CD14-positive monocyte (primary cell): ENCODE measurements at regions not wholly inside any gene's neighbourhood (a gene's known extent, or its start where the extent isn't known, plus 50 kb on each side); places are given as distances from the start of the nearest gene placed in this dataset.
"Not testable (repeated sequence)": the region's sequence is repeated elsewhere in the genome, so short reads cannot be mapped to it uniquely, and the experiment has no call there.

Experiments used
- DNase-seq, 3 donors: peaks; one replicate each; pipeline ENCODE4 v3.0.0-alpha.2; 2011 to 2022
- H2AFZ ChIP-seq: 2 replicates; pipeline ENCODE4 v1.6.0; 2012; ENCODE audit warnings: mild to moderate bottlenecking, low read depth, low read length, inconsistent platforms; ENCODE audit not compliant: insufficient read depth, poor library complexity, severe bottlenecking
- H3K27ac ChIP-seq, 2 donors: 1 replicate in 1 of 2; 2 replicates in 1 of 2; pipeline ENCODE4 v1.5.1; 2012 to 2013; ENCODE audit warnings: low read length in 2 of 2, control low read depth in 1 of 2, inconsistent platforms in 1 of 2, low read depth in 1 of 2, mild to moderate bottlenecking in 1 of 2
- H3K27me3 ChIP-seq, 2 donors: one replicate each; pipeline versions ENCODE4 v1.6.0 to v1.6.1; 2011 to 2013; ENCODE audit warnings: low read length in 2 of 2; ENCODE audit not compliant: control insufficient read depth in 2 of 2, insufficient read depth in 2 of 2
- H3K36me3 ChIP-seq, 2 donors: replicated peaks in 1 of 2; 1 replicate in 1 of 2; 2 replicates in 1 of 2; pipeline versions ENCODE4 v1.5.1 to v1.6.1; 2012 to 2013; ENCODE audit warnings: low read length in 2 of 2, control low read depth in 1 of 2, inconsistent platforms in 1 of 2, mild to moderate bottlenecking in 1 of 2; ENCODE audit not compliant: insufficient read depth in 2 of 2, control insufficient read depth in 1 of 2
- H3K4me1 ChIP-seq, 2 donors: 1 replicate in 1 of 2; 2 replicates in 1 of 2; pipeline versions ENCODE4 v1.5.1 to v1.6.1; 2012 to 2013; ENCODE audit warnings: low read length in 2 of 2, control low read depth in 1 of 2, inconsistent platforms in 1 of 2, mild to moderate bottlenecking in 1 of 2, moderate library complexity in 1 of 2; ENCODE audit not compliant: insufficient read depth in 2 of 2, control insufficient read depth in 1 of 2
- H3K4me2 ChIP-seq: replicated peaks from 2 replicates; pipeline ENCODE3; 2012; ENCODE audit warnings: low read length, moderate library complexity, mild to moderate bottlenecking; ENCODE audit not compliant: poor library complexity, severe bottlenecking; ENCODE audit errors: extremely low read depth
- H3K4me3 ChIP-seq, 3 experiments: fragments of 200-600 bp in 1 of 3; sonication (generic) in 1 of 3; replicated peaks in 1 of 3; 1 replicate in 2 of 3; 2 replicates in 1 of 3; pipeline ENCODE4 v1.5.1; 2011 to 2013; ENCODE audit warnings: low read length in 3 of 3, mild to moderate bottlenecking in 3 of 3, control low read depth in 2 of 3, low read depth in 2 of 3, inconsistent platforms in 1 of 3, moderate library complexity in 1 of 3
- H3K79me2 ChIP-seq: 2 replicates; pipeline ENCODE4 v1.6.0; 2012; ENCODE audit warnings: mild to moderate bottlenecking, control low read depth, inconsistent platforms, low read length, moderate library complexity; ENCODE audit not compliant: insufficient read depth
- H3K9ac ChIP-seq: 2 replicates; pipeline ENCODE4 v1.6.0; 2017; ENCODE audit warnings: low read length, mild to moderate bottlenecking; ENCODE audit not compliant: insufficient read depth, poor library complexity, severe bottlenecking
- H3K9me3 ChIP-seq, 2 donors: replicated peaks in 1 of 2; 1 replicate in 1 of 2; 2 replicates in 1 of 2; pipeline versions ENCODE4 v1.5.1 to v1.6.1; 2012 to 2013; ENCODE audit warnings: low read length in 2 of 2, control low read depth in 1 of 2; ENCODE audit not compliant: control insufficient read depth in 1 of 2, insufficient read depth in 1 of 2
- H4K20me1 ChIP-seq: 2 replicates; pipeline ENCODE4 v1.6.0; 2012; ENCODE audit warnings: mild to moderate bottlenecking, low read length, control low read depth, moderate library complexity; ENCODE audit not compliant: insufficient read depth
- H3K27ac Mint-ChIP-seq, 7 donors: one replicate each; pipeline ENCODE4 v1.8.0; 2020; ENCODE audit warnings: mild to moderate bottlenecking in 7 of 7, mixed read lengths in 7 of 7, moderate library complexity in 6 of 7, inconsistent platforms in 2 of 7
- H3K27me3 Mint-ChIP-seq, 3 donors: one replicate each; pipeline ENCODE4 v1.8.0; 2021 to 2022; ENCODE audit warnings: low read depth in 3 of 3, mild to moderate bottlenecking in 3 of 3, mixed read lengths in 3 of 3, moderate library complexity in 3 of 3, inconsistent platforms in 1 of 3
- H3K36me3 Mint-ChIP-seq, 2 donors: one replicate each; pipeline ENCODE4 v1.8.0; 2020; ENCODE audit warnings: mixed read lengths in 2 of 2, inconsistent platforms in 1 of 2, mild to moderate bottlenecking in 1 of 2
- H3K4me1 Mint-ChIP-seq: one replicate; pipeline ENCODE4 v1.8.0; 2020; ENCODE audit warnings: mild to moderate bottlenecking, mixed read lengths
- H3K4me3 Mint-ChIP-seq, 2 donors: one replicate each; pipeline ENCODE4 v1.8.0; 2020; ENCODE audit warnings: mild to moderate bottlenecking in 2 of 2, mixed read lengths in 2 of 2, moderate library complexity in 1 of 2
- H3K9me3 Mint-ChIP-seq, 7 donors: one replicate each; pipeline ENCODE4 v1.8.0; 2020 to 2022; ENCODE audit warnings: mixed read lengths in 7 of 7, mild to moderate bottlenecking in 6 of 7, moderate library complexity in 6 of 7, inconsistent platforms in 2 of 7
- CTCF ChIP-seq: fragments of 200-600 bp; IDR thresholded peaks from one replicate; pipeline ENCODE4 v1.8.0; 2022; ENCODE audit warnings: antibody characterized with exemption, mild to moderate bottlenecking
- WGBS: methylation state at CpG from one replicate; pipeline ENCODE4 v1.1.5; 2013; ENCODE audit warnings: missing lambda C conversion rate; ENCODE audit not compliant: insufficient coverage; 5-methylcytosine and 5-hydroxymethylcytosine counted together
- intact Hi-C, 2 donors: fragments of 100-400 bp; cut with micrococcal nuclease; formaldehyde crosslinking; loops; one replicate each; pipeline versions ENCODE4 v1.15.0 to v1.15.1; 2023

GRCh38 chr5:62223312-62223670, 82.7 kb upstream of the KIF2A start:
- WGBS: no CpG with 5 or more reads among the region's 9 CpGs
- not testable (repeated sequence) for DNase-seq, H3K9me3 ChIP-seq, H3K9me3 Mint-ChIP-seq, H3K36me3 ChIP-seq, H3K36me3 Mint-ChIP-seq, H4K20me1 ChIP-seq, H3K27me3 Mint-ChIP-seq, H3K4me1 ChIP-seq, H3K79me2 ChIP-seq, H3K27me3 ChIP-seq, H3K27ac ChIP-seq, H2AFZ ChIP-seq, H3K9ac ChIP-seq
- TF ChIP-seq CTCF: peak; percentile 65
- intact Hi-C loops: loop anchor here (5.0 to 10.0 kb wide), 2 partner anchors 82 to 134 kb away; partner anchors contain the start of gene KIF2A (in 1 of the 2)
- peak overlapping the region; percentile 24 to 63 (median 53) for H3K4me3 ChIP-seq
- Mint-ChIP-seq H3K4me1 (peaks cover 13% of the 10 kb centered on the region), H3K27ac (peak overlapping the region in 4 of 7 donors; percentile 15 to 89 (median 76)), H3K4me3 (peak overlapping the region; percentile 72 to 83)
- H3K4me2 ChIP-seq: peak overlapping the region; percentile 53

GRCh38 chr5:62224987-62225601, 80.9 kb upstream of the KIF2A start:
- not testable (repeated sequence) for H4K20me1 ChIP-seq, H3K9ac ChIP-seq, H3K4me1 ChIP-seq, H3K27ac Mint-ChIP-seq, H3K4me3 Mint-ChIP-seq, H3K9me3 Mint-ChIP-seq, H3K79me2 ChIP-seq, H3K36me3 ChIP-seq, H3K36me3 Mint-ChIP-seq, H3K27ac ChIP-seq, H3K9me3 ChIP-seq, H3K27me3 ChIP-seq, H3K4me3 ChIP-seq, H3K4me2 ChIP-seq, H3K27me3 Mint-ChIP-seq, H2AFZ ChIP-seq
- intact Hi-C loops: loop anchor here (5.0 to 10.0 kb wide), 2 partner anchors 80 to 132 kb away; partner anchors contain the start of gene KIF2A (in 1 of the 2)
- peaks cover 16% of the 10 kb centered on the region for H3K4me1 Mint-ChIP-seq
- DNase-seq: peak in 1 of 3 donors; percentile 14
- WGBS: no CpG with 5 or more reads among the region's 7 CpGs
- peak; percentile 79 for TF ChIP-seq CTCF

- Mint-ChIP-seq H3K4me1 (peaks cover 33% of the 10 kb centered on the region), H3K27ac (peak overlapping the region; percentile 32 to 79 (median 55))
- peaks cover 16 to 20% of the 10 kb centered on the region in 2 donors for H3K4me1 ChIP-seq
- H3K36me3 Mint-ChIP-seq, H3K27ac ChIP-seq, H3K4me2 ChIP-seq, H3K27me3 Mint-ChIP-seq, H3K79me2 ChIP-seq, H3K36me3 ChIP-seq, H4K20me1 ChIP-seq, intact Hi-C loops, H3K9me3 Mint-ChIP-seq, H3K27me3 ChIP-seq, H2AFZ ChIP-seq, H3K9ac ChIP-seq, H3K9me3 ChIP-seq, H3K4me3 Mint-ChIP-seq, H3K4me3 ChIP-seq: not testable (repeated sequence)
- WGBS: no CpG with 5 or more reads among the region's 3 CpGs
- DNase-seq: peak in 2 of 3 donors; percentile 21 to 51
Measured at GRCh38 chr5:62230876-62231388, 75.1 kb upstream of the KIF2A start.
